Medulla oblongata (tissue), 1 donor: ENCODE measurements at regions not wholly inside any gene's neighbourhood (a gene's known extent, or its start where the extent isn't known, plus 50 kb on each side); places are given as distances from the start of the nearest gene placed in this dataset.
"Not testable (repeated sequence)": the region's sequence is repeated elsewhere in the genome, so short reads cannot be mapped to it uniquely, and the experiment has no call there.

Source experiments
- DNase-seq: peaks from one replicate; pipeline ENCODE4 v3.0.0-alpha.2; 2015; ENCODE audit errors: extremely low spot score

DNA sequence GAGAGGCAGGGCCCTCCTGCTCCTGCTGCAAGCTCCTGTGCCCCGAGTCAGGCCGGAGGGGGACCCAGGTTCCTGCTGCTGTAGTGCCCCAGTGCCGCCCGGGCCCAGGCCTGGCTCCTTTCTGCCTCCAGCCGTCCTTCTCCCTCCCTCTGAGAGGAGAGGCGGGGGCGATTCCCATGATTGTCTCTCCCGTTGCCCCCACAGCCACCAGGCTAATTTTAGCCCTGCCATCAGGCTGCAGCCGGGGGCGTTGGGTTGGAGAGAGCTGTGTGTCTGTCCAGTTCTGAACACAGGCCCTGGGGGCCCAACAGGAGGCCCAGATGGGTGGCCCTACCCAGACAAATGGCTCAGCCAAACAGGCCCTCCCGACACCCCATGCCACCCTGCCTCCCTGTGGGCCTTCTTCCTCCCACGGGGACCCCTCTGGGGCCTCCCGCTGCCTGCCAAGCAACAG is 214.8 kb downstream of the TBC1D2B start:
- DNase-seq = no peak

DNA sequence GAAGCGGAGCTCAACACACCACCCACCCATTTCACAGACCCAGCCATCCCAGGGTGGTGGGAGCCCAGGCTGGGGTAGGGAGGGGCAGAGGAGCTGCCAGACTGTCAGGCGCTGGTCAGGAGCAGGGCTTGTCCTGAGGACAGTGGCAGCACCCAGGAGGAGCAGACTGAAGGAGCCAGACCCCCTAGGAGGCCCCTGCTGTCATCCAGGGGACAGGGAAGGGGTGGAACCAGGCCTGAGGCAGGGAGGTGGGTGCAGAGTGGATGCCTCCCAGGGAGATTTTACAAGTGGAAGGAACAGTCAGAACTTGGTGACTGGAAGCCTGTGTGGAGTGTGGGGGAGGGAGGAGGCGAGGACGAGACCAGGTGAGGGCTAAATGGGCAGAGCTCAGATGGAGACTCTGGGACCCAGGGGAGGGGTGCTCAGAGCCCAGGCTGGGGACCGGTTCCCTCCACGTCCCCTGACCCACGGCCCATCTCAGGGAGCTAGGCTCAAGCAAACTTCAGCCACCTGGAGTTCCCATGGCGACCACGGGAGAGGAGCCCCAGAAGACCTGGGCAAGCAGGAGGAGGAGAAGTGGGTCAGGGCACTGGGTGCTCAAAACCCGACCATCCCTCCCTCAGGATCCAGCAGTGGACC is 215.4 kb downstream of the TBC1D2B start:
- not testable (repeated sequence) for DNase-seq

DNA sequence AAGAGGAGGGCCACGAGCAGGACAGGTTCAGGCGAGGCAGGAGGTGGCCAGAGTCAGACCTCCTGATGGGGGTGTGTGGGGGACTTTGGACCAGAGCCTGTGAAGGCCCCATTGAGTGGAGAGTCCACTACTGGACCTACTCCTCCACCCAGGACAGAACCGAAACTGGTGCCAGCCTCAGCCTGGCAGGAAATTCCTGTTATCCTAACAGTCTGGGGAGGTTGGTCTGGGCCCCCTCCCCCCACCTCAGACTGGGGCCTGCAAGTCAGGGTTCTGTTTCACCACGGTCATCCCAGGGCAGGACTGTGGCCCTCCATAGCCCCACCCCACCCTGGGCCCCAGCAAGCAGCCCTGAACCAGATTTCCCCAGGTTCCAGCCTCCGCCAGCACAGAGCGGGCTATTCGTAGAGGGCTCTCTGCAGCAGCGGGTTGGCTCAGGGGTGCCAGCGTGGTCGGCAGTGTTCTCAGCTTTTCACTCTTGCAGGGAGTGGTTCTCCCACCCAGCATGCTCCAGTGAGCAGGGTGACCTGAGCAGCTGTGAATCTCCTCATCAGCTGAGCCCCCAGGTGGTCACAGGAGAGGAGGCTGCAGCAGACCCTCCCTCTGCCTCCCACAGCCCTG is 217.3 kb downstream of the TBC1D2B start:
- no peak for DNase-seq

DNA sequence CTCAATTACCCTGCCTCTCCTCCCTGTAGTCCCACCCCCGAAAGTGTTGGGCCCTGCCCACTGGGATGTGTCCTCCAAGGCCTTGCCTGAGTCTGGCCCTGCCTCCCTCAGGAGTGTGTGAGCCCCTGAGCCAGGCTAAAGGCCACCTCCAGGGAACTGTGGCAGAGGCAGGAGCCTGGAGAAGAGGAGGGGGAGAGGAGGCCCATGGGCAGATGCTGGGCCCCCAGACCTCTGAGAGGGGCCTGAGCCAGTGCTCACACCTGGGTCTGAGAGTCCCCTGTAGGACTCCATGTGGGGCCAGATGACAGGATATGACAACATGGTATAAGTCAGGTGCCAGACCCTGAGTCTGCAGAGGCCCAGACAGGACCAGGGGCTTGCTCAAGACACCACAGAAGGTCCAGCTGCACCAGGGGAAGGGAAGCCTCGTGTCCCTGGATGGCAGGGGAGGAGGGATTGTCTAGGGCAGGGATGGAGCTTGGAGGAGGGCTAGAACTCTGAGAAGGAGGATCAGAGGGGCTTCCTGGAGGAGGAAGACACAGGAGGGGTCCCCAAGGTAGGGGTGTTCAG is 217.9 kb downstream of the TBC1D2B start:
- DNase-seq = no peak

DNA sequence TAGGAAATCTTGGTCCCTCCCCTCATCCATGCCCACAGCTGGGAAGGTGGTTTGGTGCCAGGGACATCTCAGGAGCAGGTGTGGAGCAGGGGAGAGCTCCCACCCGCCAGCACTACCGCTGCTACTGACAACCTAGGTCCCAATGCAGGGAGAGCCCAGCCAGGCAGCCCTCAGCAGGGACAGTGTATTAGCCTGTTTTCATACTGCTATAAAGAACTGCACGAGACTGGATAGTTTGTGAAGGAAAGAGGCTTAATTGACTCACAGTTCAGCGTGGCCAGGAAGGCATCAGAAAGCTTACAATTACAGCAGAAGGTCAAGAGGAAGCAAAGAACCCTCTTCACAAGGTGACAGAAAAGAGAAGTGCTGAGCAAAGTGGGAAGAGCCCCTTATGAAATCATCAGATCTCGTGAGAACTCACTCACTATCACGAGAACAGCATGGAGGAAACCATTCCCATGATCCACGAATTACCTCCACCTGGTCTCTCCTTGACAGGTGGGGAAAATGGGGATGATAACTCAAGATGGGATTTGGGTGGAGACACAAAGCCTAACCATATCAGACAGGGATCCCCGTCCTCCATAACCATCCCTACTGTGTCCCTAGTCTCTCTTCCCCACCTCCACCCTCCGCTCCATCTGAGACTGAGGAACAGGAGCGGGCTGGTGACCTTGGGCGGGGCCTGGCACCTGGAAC is 218.6 kb downstream of the TBC1D2B start:
- no peak for DNase-seq

DNA sequence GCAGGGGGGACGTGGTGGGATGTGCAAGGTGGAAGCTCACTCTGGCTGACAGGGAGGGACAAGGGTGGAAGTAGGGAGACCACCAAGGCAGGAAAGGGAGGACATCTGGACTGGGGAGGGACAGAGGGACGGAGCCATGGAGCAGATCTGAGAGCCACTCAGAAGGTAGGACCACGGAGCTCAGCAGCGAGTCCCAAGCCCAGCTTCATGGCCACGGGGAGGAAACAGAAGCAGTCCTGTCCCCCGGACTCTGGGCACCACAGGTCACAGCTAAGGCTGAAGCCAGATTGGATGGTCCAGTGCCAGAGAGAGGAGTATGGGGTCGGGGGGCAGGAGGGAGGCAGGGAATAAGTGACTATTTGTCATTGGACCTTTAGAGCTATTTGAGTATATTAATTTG is 220.1 kb downstream of the TBC1D2B start:
- no peak for DNase-seq

DNA sequence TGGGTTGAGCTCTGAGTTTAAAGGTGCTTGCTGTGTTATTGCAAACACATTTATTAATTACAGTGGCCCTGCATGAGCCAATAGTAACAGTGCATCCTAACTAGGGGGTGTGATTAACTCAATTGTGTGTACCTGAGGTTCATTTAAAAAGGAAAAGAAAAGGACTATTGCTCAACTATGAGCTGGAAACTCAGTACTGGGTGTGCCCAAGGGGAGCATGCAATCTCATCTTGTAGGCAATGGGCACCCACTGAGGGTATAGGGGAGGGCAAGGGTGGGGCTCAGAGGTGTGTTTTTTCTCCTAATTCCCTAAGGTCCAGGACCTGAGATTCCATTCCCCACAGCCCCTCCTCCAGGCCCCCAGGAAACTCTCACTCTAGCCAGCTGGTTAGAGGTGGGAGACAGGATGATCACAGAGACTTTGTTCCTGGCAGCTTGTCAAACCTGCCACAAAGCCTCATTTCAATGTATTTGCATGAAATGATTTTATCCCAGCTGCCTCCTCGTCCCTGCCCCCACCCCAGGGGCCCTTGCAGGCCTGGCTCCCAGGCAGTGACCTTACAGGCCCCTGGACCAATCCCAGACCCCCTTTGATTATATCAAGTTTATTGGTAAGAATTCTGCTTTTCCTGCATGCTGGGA is 220.7 kb downstream of the TBC1D2B start:
- DNase-seq = no peak

DNA sequence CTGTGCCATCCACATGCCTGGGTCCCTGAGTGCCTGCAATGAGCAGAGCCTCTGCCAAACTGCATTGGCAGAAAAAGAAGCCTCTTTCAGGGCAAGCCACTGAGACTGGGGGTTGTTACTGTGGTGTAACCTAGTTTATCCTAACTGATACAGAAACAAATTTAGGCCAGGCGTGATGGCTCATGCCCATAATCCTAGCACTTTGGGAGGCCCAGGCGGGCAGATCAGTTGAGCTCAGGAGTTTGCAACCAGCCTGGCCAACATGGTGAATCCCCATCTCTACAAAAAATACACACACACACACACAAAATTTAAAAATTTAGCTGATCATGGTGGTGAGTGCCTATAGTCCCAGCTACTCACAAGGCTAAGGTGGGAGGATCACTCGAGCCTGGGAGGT is 221.6 kb downstream of the TBC1D2B start:
- no peak for DNase-seq

DNA sequence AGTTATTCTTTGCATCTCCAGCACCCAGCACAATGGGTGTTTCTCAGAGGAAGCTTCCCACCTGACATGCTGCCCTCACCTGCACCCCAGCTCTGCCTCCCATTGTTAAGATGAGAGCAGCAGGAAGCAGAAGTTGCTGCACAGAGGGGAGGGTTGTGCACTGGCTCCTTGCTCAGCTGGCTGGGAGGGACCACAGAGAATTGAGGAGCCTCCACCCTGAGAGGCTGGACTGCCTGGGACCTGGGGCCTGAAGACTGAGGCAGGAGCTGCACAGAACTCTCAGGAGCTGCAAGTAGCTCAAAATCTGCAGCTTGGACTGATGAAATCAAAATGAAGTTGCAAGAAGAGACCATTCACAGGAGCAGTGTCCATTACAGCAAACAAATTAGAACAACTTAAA is 222.3 kb upstream of the LINGO1 start:
- DNase-seq = no peak

DNA sequence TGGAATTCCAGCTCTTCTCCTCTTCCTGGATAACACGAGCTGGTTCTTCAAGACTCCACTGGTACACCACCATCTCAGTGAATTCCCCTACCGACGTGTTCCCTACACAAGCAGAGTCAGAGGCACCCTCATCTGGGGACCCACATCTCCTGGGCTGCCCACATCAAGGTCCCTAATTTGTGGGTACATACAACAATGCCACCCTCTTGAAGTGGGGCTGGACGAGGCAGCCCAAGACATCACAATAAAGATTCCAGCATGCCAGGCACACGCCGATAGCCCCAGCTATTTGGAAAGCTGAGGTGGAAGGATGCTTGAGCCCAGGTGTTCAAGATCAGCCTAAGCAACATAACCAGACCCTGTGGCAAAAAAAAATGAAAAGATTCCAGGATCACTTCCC is 221.2 kb upstream of the LINGO1 start:
- DNase-seq = no peak

DNA sequence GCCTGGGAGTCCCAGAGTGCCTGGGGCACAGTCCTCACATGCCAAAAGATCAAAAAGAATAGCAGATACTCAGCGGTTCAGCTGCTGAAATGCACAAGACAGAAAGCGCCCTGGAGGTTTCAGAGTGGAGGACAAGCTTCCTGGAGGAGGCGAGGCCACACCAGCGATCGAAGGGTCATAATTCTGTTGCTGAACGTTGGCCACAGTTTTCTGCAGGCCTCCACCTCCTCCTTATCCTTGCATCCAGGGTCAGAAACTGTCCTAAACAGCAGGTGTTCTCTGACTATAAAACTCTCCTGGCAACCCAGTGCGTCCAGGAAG is 220.3 kb upstream of the LINGO1 start:
- DNase-seq = no peak

DNA sequence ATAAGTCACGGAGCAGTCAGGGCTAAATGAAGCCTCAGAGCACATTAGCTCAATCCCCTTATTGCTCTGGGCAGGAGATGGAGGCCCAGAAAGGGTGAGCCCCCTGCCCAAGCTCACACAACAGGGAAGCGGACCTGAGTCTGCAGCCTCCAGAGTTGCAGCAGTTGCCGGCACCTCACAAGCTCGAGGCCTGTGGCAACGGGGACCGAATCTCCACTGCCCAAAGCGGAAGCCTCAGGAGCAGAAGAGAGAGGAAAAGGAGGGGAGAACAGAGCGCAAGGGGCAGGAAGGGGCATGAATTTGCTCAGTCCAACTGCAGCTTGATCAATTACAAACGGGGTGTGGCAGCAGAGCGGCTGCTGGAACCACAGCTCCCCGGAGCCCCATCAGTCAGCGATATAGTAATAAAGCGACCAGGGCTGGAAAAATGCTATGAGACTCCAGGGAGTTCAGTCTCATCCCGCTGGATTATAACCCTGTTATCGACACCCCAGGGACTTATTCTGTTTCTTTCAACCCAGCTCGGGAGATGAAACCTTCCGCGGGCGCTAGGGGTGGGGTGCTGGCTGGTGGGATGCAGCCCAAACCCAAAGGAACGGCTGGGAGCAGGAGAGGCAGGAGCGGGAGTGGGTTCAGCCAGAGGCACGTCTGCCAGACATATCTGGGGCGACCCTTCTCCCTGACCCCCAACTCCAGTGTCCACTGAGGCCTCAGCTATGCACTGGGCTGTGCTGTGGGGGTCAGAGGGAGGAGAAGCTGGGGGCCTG is 219.7 kb upstream of the LINGO1 start:
- no peak for DNase-seq

DNA sequence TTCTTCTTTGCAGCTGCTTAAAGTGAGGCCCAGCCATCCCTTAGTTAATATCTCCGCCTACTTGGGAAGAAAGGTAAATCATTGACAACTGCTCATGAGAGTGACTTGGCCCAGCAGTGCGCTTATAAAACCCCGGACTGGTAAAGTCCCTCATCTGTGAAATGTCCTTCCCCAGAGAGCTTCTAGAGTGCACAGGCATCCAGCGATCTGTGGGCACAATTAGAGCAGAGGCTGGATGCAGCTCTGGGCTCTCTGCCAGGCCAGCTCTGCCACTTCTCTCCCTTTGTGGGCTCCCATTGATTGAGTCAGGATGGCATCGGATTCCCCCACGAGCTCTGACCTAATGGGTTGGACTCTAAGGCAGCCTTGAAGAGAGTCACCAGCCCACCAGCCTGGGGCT is 219.0 kb upstream of the LINGO1 start:
- DNase-seq = peak; percentile 72

DNA sequence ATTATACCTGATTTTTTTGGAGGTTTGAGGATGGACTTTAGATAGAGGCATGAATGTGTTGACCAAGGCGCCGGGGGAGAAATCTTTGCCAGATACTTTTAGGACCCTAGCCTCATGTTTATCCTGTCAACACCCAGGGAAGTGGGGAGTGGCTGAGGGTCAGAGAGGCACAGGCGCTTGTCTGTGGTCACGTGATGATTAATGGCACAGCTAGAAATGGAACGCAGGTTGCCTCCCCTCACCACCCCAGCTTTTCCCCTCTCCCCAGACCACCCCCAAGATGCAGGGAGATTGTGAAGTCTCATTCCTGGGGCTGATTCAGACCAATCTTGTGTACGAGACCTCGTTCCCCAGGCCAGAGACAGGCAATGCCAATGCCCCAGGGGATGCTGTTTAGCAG is 218.4 kb upstream of the LINGO1 start:
- DNase-seq = no peak

DNA sequence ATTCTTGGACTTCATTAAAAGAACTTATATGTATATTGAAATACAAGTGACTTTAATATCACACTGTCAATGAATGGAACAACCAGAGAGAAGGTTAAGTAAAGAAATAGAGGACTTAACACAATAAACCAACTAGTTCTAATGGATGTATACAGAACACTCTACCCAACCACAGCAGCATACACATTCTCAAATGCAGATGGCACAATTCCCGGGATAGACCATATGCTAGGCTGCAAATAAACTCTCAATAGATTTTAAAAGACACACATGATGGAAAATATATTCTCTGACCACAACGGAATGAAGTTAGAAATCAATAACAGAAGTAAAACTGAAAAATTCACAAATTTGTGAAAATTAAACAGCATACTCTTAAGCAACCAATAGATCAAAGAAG is 214.3 kb upstream of the LINGO1 start:
- DNase-seq = no peak

DNA sequence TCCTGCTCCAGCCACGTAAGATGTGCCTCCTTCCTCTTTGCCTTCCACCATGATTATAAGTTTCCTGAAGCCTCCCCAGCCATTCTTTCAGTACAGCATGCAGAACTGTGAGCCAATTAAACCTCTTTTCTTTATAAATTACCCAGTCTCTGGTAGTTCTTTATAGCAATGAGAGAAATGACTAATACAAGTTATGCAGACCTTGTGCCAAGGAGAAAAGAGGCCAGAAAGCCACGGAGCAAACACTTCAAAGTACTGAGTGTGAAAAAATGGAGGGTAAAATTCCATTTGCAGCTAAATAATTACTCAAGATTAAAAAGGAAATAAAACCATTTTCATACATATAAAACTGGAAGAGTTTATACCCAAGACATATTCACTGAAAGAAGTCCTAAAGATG is 213.6 kb upstream of the LINGO1 start:
- no peak for DNase-seq

DNA sequence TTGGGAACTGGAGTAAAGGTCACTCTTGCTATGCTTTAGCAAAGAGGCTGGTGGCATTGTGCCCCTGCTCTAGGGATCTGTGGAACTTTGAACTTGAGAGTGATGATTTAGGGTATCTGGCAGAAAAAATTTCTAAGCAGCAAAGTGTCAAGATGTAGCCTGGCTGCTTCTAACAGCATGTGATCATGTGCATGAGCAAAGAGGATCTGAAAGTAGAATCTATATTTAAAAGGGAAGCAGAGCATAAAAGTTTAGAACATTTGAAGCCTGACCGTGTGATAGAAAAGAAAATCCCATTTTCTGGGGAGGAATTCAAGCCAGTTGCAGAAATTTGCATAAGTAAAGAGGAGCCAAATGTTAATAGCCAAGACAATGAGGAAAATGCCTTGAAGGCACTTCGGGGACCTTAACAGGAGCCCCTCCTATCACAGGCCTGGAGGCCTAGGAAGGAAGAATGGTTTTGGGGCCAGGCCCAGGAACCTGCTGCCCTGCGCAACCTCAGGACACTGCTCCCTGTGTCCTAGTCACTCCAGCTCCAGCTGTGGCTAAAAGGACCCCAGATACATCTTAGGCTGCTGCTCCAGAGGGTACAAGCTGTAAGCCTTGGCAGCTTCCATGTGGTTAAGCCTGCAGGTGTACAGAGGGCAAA is 212.2 kb upstream of the LINGO1 start:
- no peak for DNase-seq

DNA sequence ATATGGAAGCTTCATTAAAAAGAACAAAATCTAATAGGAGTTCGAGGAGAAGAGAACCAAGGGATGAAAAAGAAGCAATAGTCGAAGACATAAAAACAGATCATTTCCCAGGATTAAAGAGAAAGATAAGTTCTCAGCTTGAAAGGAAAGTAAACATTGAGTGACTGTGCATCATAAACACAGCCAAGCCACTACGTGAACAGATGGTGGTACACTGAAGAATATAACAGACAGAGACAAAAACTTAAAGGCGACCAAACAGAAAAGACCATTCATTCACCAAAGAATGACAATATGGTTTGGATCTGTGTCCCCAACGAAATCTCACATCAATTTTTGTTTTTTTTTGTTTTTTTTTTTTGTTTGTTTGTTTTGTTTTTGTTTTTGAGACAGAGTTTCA is 210.8 kb upstream of the LINGO1 start:
- DNase-seq = no peak

DNA sequence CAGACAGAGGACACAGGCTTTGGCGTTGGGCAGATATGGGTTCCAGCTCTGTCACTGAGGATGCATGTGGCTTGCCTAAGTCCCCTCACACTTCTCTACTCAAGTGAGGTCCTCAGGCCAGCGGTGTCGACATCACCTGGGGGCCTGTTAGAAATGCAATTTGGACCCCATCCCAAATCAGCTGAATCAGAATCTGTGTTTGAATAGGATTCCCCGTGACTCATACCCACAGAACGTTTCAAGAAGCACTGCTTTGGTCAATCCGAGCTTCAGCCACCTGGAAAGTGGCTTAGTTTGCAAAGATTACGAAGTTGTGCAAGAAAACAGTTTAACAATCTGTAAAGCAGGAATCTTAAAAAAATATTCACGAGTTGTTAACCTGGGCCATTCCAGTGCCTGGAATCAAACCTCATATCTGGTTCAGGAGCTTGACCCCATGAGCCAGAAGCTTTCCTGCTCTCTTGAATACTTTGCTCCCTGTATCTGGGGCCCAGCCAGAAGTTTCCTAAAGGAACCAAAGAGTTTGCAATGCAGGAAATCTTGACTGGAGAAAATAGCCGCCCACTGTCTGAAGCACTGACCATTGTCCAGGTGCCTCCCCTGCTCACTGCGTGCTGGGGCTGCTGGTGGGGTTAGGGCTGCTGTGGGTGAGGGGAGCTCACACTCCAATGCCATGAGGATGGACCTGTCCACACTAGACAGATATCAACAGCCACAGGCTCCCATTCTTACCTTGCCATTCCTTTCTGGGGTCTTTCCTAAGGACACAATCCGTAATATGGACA is 208.5 kb upstream of the LINGO1 start:
- no peak for DNase-seq
